ENCODE measurements at regions not wholly inside any gene's neighbourhood (a gene's known extent, or its start where the extent isn't known, plus 50 kb on each side); places are given as distances from the start of the nearest gene placed in this dataset.
"Not testable (repeated sequence)": the region's sequence is repeated elsewhere in the genome, so short reads cannot be mapped to it uniquely, and the experiment has no call there.

DNA sequence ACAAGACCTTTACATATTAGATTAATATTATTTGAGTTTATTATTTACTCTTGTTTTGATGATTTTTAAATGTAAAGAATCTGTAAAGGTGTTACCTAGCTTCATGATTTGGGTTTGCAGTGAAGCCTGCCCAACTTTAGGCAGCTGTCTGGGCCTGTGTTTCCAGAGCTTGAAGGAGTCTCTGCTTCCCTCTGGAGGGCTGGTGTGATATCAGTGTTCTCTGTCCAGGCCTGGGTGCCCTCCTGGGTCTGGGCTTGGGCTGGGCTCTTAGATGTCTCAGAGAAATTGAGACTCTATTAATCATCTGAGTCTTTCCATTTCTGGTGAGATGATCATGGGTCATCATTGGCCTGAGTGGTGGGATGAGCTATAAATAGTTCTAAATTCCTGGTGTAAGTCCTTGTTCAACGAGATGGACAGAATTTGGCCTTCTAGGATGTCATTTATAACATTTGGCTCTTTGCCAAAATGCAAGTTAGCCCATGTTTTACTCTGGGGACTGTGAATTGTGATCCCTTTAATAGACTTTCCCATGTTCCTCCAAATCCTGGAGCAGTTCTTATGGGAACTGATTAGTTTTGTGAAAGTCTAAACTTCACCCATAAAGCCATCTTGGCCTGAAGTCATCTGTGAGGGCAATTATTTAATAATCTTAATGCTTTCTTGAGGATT, 397.3 kb downstream of the TMEM121 start:
- not testable (repeated sequence) for H3K4me3 ChIP-seq (ENCODE audit: low read depth, low read length)
- TF ChIP-seq, protein P1, sequence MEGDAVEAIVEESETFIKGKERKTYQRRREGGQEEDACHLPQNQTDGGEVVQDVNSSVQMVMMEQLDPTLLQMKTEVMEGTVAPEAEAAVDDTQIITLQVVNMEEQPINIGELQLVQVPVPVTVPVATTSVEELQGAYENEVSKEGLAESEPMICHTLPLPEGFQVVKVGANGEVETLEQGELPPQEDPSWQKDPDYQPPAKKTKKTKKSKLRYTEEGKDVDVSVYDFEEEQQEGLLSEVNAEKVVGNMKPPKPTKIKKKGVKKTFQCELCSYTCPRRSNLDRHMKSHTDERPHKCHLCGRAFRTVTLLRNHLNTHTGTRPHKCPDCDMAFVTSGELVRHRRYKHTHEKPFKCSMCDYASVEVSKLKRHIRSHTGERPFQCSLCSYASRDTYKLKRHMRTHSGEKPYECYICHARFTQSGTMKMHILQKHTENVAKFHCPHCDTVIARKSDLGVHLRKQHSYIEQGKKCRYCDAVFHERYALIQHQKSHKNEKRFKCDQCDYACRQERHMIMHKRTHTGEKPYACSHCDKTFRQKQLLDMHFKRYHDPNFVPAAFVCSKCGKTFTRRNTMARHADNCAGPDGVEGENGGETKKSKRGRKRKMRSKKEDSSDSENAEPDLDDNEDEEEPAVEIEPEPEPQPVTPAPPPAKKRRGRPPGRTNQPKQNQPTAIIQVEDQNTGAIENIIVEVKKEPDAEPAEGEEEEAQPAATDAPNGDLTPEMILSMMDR (IDR thresholded peaks at IDR 0.05; ENCODE audit: low read depth, low read length) = peak; percentile 25

DNA sequence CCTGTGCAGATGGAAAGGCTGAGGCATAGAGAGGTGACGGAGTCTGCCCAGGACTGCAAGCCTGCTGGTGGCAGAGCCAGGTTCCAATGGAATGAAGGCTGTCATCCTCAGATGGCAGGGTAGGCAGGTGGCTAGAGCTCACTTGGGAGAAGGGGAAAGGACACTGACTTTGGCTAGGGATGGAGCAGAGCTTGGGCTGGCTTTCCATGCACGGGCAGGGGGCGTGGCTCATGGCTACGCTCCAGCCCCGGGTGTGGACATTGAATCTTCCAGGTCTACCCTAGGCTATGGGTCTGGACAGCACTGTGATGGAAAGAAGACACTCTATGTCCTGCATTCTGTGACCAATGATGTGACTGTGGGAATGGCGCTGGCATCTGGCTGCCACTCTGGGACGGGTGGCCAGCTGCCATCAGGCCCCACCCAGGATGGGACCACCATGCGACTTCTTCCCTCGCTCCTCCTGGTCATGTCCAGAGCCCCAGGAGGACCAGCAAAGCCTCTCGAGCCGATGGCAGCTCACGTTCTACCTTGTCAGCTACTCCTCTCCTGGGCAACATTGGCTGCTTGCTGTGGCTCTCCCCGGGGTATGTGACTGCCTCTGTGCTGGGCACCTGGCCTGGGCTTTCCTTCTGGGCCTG, 398.7 kb downstream of the TMEM121 start:
- no peak overlapping the region for H3K4me3 ChIP-seq (ENCODE audit: low read depth, low read length)
- DNase-seq (ENCODE audit: low read depth) = no peak
- TF ChIP-seq MYC (IDR thresholded peaks at IDR 0.05; ENCODE audit: low read depth, low read length) (no peak), POLR2A (IDR thresholded peaks at IDR 0.05; ENCODE audit: extremely low read depth, insufficient read length) (no peak)
- TF ChIP-seq, protein P2, sequence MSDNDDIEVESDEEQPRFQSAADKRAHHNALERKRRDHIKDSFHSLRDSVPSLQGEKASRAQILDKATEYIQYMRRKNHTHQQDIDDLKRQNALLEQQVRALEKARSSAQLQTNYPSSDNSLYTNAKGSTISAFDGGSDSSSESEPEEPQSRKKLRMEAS (IDR thresholded peaks at IDR 0.05; ENCODE audit: low read depth, low read length) = no peak

More for the DNA sequence above, 397.3 kb downstream of the TMEM121 start:
- DNase-seq (ENCODE audit: low read depth) = not testable (repeated sequence)

DNA sequence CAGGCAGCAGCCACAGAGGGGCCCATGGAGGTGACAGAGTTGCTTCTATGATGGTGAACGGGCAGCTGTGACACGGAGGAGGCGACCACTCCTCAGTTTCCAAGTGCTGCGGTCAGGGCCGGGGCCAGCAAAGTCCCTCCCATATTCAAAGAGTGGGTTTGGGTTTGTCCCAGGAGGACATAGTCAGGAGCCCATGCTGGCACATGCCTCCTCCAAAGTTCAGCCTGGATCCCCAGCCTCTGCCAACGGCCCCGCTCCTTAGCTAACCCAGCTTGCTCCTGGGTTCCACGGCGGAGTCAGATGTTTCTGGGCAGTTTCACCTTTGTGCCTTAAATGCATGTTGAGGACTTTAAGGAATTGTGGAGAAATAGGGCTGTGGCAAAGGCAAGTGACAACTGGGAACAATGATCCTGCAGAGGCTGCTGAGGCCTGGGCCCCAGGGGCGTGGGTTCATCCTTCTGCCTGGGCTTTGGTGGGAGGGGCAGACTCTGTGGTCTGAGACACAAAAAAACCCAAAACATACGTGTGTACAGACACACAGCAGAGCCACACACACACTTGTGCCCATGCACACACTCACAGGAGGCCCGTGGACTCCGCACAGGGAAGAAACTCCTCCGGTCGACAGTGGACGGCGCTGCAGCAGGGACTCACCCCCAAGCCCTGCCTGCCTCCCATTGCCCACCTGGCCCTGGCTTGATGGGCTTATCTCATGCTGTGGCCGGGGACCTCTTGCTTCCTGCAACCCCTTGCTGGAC, 399.4 kb downstream of the TMEM121 start:
- TF ChIP-seq MYC (IDR thresholded peaks at IDR 0.05; ENCODE audit: low read depth, low read length) (no peak), POLR2A (IDR thresholded peaks at IDR 0.05; ENCODE audit: extremely low read depth, insufficient read length) (no peak)
- TF ChIP-seq, protein P1 (IDR thresholded peaks at IDR 0.05; ENCODE audit: low read depth, low read length) = no peak
- TF ChIP-seq, protein P2 (IDR thresholded peaks at IDR 0.05; ENCODE audit: low read depth, low read length) = no peak
- H3K4me3 ChIP-seq (ENCODE audit: low read depth, low read length) = no peak overlapping the region
- DNase-seq (ENCODE audit: low read depth) = no peak

DNA sequence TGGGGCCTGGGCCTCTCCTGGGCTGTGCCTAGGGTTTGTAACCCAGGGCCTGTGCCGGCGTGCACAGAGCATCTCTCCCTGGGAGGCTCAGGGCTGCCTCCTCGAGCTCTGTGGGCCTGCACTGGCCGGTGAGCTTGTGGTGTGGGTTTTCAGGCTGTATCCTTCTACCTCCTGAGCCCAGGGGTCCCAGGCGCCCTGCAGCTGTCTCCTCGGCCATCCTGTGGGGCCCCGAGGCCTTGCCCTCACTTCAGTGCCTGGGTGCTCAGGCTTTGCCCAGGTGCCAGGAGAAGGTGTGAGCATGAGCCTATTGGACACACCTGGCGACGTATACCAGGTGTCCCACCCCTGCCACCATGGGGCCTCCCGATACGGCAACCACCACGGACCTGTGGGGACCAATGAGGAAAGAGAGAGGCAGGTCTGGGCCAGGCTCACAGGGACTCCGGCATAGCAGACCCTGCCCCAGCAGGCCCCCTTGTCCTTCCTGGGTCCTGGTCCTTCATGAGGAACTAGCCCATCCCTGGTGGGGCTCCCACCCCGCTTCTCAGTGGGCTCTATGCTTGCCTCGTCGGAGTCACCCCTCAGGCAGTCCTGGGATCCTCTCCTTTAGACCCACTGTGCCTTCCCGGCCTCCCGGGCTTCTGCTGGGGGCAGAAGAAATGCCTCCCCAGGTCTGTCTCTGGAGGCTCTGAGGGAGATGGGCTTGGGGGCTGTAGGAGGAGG, 400.2 kb downstream of the TMEM121 start:
- DNase-seq (ENCODE audit: low read depth) = no peak
- TF ChIP-seq, protein P1 (IDR thresholded peaks at IDR 0.05; ENCODE audit: low read depth, low read length) = no peak
- TF ChIP-seq MYC (IDR thresholded peaks at IDR 0.05; ENCODE audit: low read depth, low read length) = no peak
- TF ChIP-seq POLR2A (IDR thresholded peaks at IDR 0.05; ENCODE audit: extremely low read depth, insufficient read length) = no peak
- TF ChIP-seq, protein P2 (IDR thresholded peaks at IDR 0.05; ENCODE audit: low read depth, low read length) = no peak
- no peak overlapping the region for H3K4me3 ChIP-seq (ENCODE audit: low read depth, low read length)

DNA sequence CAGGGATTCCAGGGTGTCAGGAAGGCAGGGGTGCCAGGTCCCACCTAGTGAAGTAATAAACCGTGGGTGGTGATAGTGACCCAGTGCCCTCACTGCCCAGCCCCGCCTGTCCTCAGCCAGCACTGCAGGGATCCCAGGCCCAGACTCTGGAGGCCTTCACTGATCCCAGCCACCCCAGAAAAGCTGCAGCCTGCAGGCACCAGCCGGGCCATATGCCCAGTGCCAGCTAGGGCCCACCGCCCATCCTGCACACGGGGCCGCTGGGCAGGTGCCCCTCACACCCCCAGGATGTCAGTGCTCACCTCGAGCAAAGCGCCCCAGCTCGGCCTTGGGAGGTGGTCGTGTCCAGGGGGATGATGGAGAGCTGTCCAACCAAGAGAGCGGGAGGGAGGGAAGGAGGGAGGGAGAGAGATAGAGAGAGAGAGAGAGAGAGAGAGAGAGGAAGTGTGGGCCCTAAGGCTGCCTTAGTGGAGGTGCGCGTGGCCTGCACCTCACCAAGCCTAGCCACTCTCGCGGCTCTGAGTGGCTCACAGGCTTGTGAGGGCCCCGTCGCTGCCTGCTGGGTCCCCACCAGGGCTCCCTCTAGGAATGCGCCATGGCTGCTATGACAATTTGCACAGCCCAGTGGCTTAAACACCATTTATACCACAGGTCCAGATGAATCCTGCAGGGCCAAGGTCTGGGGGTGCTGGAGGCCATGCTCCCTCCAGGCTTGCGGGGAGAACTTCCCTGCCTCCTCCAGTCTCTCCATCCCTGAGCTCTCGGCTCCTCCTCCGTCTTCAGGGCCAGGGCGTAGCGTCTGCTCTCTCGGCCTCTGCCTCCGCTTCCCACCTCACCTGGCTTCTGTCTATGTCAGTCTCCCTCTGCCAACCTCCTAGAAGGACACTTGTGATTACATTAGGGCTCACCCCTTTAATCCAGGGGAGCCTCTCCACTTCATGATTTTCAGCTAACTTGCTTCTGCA, 401.0 kb downstream of the TMEM121 start:
- TF ChIP-seq, protein P2 (IDR thresholded peaks at IDR 0.05; ENCODE audit: low read depth, low read length) = no peak
- TF ChIP-seq POLR2A (IDR thresholded peaks at IDR 0.05; ENCODE audit: extremely low read depth, insufficient read length) (no peak), MYC (IDR thresholded peaks at IDR 0.05; ENCODE audit: low read depth, low read length) (no peak)
- TF ChIP-seq, protein P1 (IDR thresholded peaks at IDR 0.05; ENCODE audit: low read depth, low read length) = no peak
- no peak for DNase-seq (ENCODE audit: low read depth)
- no peak overlapping the region for H3K4me3 ChIP-seq (ENCODE audit: low read depth, low read length)

DNA sequence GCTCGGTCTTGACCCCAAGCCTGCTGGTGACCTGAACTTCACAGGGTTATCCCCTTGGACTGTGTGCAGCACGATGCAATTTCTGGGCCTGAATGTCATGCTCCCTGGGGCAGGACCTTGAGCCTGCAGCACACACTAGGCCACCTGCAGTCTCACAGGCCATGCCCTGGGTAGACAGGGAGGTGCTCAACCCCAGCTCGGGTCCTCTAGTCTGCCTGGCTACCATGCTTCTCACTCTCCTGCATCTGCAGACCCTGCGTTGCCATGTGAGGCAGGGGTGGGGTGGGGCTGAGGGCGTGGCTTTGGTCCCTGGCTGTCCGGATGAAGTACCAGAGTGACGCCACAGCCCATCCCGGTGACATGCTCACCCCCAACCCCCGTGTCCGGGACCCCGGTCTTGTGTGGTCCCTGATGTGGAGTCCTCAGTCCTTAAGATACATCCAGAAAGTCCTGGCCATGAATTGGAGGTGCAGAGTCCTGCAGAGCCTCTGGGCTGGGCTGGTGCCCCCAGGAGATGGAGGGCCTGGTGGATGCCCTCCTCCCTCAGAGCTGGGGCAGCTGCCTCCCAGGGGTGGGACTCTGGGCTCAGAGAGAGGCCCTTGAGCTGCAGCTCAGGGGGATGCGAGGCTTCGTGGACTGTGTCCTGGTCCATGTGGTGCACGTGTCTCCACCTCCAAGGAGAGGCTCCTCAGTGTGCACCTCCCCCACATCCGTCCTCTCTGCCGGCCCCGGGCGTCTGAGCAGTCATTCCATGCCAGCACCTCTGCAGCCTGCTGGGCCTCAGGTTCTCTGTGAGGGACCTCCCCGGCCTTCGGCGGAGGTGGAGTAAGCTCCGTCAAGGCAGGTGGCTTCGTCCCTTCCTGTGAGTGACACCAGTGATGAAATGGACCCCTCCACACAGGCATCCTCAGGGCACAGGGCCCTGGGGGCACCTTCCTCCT, 402.1 kb downstream of the TMEM121 start:
- H3K4me3 ChIP-seq (ENCODE audit: low read depth, low read length); DNase-seq (ENCODE audit: low read depth): not testable (repeated sequence)

Data from NB4 (cell line).